ENCODE measurements at regions not wholly inside any gene's neighbourhood (a gene's known extent, or its start where the extent isn't known, plus 50 kb on each side); places are given as distances from the start of the nearest gene placed in this dataset.

DNA sequence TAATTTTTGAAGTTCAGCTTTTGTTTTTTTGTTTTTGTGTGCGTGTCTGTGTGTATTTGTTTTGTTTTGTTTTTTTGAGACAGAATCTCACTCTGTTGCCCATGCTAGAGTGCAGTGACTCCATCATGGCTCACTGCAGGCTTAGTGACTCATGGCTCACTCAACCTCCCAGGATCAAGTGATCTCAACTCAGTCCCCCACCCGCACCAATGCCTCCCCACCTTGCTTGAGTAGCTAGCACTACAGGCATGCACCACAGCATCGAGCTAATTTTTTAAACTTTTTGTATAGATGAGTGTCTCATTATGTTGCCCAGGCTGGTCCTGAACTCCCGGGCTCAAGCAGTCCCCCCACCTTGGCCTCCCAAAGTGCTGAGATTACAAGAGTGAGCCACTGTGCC lies 981.4 kb downstream of the BCL11B start:
- Mint-ChIP-seq H3K9me3 (peaks cover 7% of the 10 kb centered on the region), H3K27me3 (ENCODE audit: low read depth) (no peaks in the 10 kb centered on the region), H3K27ac (no peak overlapping the region), H3K4me1 (ENCODE audit: low read depth) (no peaks in the 10 kb centered on the region), H3K4me3 (ENCODE audit: low read depth) (no peak overlapping the region), H3K36me3 (ENCODE audit: low read depth) (no peaks in the 10 kb centered on the region)
- no peak for DNase-seq (ENCODE audit: low spot score)
- intact Hi-C loops (cut with micrococcal nuclease) = no loop called here

DNA sequence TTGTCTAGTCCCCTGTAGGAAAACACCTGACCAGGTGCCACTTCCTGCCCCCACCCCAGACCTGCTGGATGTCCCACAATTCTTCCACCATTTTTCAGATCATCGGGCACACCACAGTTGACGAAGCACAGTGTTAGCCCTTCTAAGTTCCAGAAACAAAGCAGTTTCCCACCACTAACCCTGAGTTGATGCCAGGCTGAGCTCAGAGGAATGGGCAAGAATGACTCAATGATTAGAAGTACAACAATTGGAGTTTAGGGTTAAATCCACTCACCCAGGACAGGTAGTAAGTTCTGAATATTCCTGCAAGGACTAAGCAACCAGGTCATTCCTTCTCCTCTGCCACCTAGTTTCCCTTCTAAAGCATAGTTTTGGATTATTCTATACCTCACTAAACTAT lies 979.8 kb downstream of the BCL11B start:
- no peak for DNase-seq (ENCODE audit: low spot score)
- H3K27me3 Mint-ChIP-seq (ENCODE audit: low read depth) = no peaks in the 10 kb centered on the region
- intact Hi-C loops (cut with micrococcal nuclease) = no loop called here
- no peak overlapping the region for H3K4me3 Mint-ChIP-seq (ENCODE audit: low read depth)
- no peaks in the 10 kb centered on the region for H3K4me1 Mint-ChIP-seq (ENCODE audit: low read depth)
- no peaks in the 10 kb centered on the region for H3K36me3 Mint-ChIP-seq (ENCODE audit: low read depth)
- H3K9me3 Mint-ChIP-seq = peaks cover 8% of the 10 kb centered on the region
- H3K27ac Mint-ChIP-seq = no peak overlapping the region

DNA sequence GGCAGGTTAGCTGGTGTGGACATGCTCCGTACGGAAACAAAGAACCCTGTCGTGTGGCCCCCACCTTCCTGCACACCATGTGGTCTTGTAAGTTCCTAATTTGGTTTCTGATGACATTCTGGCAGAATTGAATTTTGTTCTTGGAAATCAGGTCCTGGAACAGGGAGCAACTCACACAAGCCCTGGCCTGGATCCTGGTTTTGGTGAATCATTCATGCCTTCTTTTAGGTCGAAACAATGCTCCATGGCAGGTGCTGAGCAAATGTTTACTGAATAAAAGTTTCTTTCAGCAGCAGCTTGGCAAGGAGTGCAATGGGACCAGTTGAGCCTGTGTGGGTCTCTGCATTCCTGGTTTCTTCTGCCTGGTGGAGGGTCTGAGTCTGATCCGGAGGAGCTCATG lies 978.4 kb downstream of the BCL11B start:
- intact Hi-C loops (cut with micrococcal nuclease) = no loop called here
- Mint-ChIP-seq H3K36me3 (ENCODE audit: low read depth) (no peaks in the 10 kb centered on the region), H3K9me3 (peaks cover 6% of the 10 kb centered on the region), H3K4me3 (ENCODE audit: low read depth) (no peak overlapping the region), H3K27me3 (ENCODE audit: low read depth) (no peaks in the 10 kb centered on the region), H3K27ac (no peak overlapping the region), H3K4me1 (ENCODE audit: low read depth) (peaks cover 1% of the 10 kb centered on the region)
- DNase-seq (ENCODE audit: low spot score) = no peak

DNA sequence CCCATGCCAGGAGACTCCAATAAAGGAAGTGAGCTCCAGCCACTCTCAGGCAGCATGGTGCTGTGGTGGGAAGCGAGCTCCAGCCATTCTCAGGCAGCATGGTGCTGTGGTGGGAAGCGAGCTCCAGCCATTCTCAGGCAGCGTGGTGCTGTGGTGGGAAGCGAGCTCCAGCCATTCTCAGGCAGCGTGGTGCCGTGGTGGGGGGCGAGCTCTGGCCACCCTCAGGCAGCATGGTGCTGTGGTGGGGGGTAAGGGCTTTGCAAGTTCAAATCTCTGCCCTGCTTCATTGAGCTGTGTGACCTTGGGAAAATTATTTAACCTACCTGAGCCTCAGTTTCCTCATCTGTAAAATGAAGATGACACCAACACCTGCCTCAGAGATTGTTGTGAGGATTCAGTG lies 975.1 kb downstream of the BCL11B start:
- intact Hi-C loops (cut with micrococcal nuclease) = no loop called here
- H3K36me3 Mint-ChIP-seq (ENCODE audit: low read depth) = no peaks in the 10 kb centered on the region
- no peak overlapping the region for H3K4me3 Mint-ChIP-seq (ENCODE audit: low read depth)
- H3K27ac Mint-ChIP-seq = no peak overlapping the region
- H3K27me3 Mint-ChIP-seq (ENCODE audit: low read depth) = no peaks in the 10 kb centered on the region
- peaks cover 1% of the 10 kb centered on the region for H3K4me1 Mint-ChIP-seq (ENCODE audit: low read depth)
- peaks cover 4% of the 10 kb centered on the region for H3K9me3 Mint-ChIP-seq
- no peak for DNase-seq (ENCODE audit: low spot score)

DNA sequence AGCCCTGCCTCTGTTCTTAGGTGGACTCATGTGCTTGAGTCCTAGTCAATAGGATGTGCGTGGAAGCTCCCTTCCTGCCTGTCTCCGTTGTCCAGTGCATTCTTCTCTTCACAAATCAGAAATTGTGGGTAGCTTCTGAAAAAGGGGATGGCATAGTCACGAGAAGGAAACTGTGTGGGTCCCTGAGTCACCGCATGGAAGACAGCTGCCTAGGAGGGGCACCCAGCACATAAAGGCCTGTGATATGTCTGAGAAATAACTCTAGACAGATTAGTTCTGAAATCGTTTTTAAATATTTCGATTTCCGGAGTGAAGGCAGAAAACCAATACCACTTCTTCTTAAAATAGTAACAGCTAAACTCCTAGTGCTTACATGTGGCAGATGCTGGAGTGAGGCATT lies 974.4 kb downstream of the BCL11B start:
- intact Hi-C loops (cut with micrococcal nuclease) = no loop called here
- Mint-ChIP-seq H3K27me3 (ENCODE audit: low read depth) (no peaks in the 10 kb centered on the region), H3K27ac (no peak overlapping the region), H3K9me3 (peaks cover 4% of the 10 kb centered on the region), H3K4me3 (ENCODE audit: low read depth) (no peak overlapping the region), H3K4me1 (ENCODE audit: low read depth) (peaks cover 1% of the 10 kb centered on the region), H3K36me3 (ENCODE audit: low read depth) (no peaks in the 10 kb centered on the region)
- no peak for DNase-seq (ENCODE audit: low spot score)

DNA sequence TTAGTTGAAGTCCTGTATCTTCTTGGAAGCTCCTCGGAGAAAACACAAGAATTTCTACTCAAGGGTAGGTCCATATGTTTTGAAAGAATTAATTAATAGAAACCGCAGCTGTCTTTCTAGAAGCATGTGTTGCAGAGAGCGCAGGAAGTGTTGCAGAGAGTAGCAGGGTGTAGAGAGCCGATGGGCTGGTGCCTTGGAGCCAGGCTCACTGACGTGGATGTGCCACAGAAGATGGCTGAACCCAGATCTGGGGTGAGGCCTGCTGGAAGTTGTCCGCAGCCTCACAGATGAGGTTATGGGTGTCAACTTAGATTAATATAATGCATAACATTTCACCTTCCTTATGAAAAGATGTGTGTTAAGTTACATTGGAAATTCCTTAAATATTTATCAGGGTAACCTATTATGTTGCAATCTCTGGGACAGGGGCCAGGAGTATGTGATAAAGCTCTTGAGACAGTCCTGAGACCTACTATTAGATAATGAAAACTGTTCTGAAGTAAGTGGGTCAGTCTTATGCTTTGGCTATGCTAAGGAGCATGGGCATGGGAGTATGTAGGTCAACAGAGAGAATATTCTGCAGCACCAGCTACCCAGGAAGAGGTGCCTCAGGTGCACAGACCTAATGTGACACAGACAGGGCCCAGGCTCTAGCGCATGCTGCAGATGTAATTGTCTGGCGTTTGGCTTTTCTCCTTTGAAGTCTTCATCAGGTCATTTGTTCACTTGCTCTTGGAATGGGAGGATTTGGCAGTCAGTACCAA lies 973.3 kb downstream of the BCL11B start:
- intact Hi-C loops (cut with micrococcal nuclease) = no loop called here
- Mint-ChIP-seq H3K4me1 (ENCODE audit: low read depth) (peaks cover 1% of the 10 kb centered on the region), H3K27me3 (ENCODE audit: low read depth) (no peaks in the 10 kb centered on the region), H3K36me3 (ENCODE audit: low read depth) (no peaks in the 10 kb centered on the region), H3K9me3 (peaks cover 4% of the 10 kb centered on the region), H3K4me3 (ENCODE audit: low read depth) (no peak overlapping the region), H3K27ac (no peak overlapping the region)
- no peak for DNase-seq (ENCODE audit: low spot score)

DNA sequence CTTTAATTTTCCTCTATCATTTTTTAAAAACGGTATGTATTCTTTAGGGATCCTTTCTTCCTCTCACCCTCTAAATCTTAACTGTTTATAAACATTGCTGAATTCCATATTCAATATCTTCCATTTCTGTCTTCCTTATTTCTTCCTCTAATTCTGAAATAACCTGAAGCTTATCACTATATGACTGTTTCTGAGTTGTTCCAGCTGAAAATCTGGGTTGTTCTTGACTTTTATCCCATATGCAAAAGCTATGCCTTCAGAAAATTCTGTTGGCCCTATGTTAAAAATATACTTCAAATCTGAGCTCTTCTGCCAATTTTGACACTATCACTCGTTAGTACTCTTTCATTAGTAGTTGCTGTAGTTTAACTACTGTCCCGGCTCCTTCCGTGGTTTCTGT lies 970.3 kb downstream of the BCL11B start:
- H3K36me3 Mint-ChIP-seq (ENCODE audit: low read depth) = no peaks in the 10 kb centered on the region

DNA sequence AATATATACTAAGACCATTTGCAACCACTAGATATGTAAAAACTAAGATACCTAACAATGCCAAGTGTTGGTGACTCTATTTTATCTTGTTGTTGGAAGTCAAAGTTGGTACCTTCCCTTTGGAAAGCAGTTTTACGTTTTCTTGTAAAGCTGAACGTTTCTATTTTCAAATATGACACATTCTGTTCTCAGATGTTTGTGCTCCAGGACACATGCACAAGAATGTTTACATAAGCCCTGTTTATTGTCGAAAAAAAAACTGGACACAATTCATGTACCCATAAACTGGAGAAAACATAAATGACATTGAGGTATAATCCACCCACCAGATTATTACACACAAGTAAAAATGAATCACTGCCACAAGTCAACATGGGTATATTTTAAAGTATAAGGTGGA lies 967.4 kb downstream of the BCL11B start:
- H3K4me3 Mint-ChIP-seq (ENCODE audit: low read depth) = no peak overlapping the region
- DNase-seq (ENCODE audit: low spot score) = no peak
- H3K27me3 Mint-ChIP-seq (ENCODE audit: low read depth) = no peaks in the 10 kb centered on the region
- H3K36me3 Mint-ChIP-seq (ENCODE audit: low read depth) = no peaks in the 10 kb centered on the region
- no peaks in the 10 kb centered on the region for H3K4me1 Mint-ChIP-seq (ENCODE audit: low read depth)
- no peak overlapping the region for H3K27ac Mint-ChIP-seq
- H3K9me3 Mint-ChIP-seq = no peaks in the 10 kb centered on the region
- intact Hi-C loops (cut with micrococcal nuclease) = no loop called here

More for the DNA sequence above, 970.3 kb downstream of the BCL11B start:
- H3K4me3 Mint-ChIP-seq (ENCODE audit: low read depth) = no peak overlapping the region
- H3K4me1 Mint-ChIP-seq (ENCODE audit: low read depth) = peaks cover 1% of the 10 kb centered on the region
- intact Hi-C loops (cut with micrococcal nuclease) = no loop called here
- no peaks in the 10 kb centered on the region for H3K9me3 Mint-ChIP-seq
- DNase-seq (ENCODE audit: low spot score) = no peak
- H3K27ac Mint-ChIP-seq = no peak overlapping the region
- H3K27me3 Mint-ChIP-seq (ENCODE audit: low read depth) = no peaks in the 10 kb centered on the region

DNA sequence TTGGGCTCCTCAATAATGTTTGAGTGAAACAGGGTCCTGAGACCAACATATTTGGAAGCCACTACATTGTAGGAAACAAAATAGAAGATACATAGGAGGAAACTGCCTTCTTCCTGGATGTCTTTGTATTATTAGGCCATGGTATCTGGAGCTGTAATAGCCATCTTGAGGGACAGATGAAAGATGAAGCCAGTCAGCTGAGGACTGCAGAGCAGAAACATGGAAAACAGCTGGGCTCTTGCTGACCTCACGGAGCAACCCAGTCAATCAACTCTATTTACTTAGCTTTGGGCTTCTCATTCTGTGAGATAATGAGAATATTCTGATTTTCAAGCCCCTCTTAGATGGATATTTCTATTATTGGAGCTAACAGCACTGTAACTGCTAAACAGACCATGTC lies 962.4 kb downstream of the BCL11B start:
- Mint-ChIP-seq H3K36me3 (ENCODE audit: low read depth) (no peaks in the 10 kb centered on the region), H3K27me3 (ENCODE audit: low read depth) (no peaks in the 10 kb centered on the region), H3K9me3 (peaks cover 6% of the 10 kb centered on the region), H3K4me1 (ENCODE audit: low read depth) (no peaks in the 10 kb centered on the region), H3K27ac (no peak overlapping the region), H3K4me3 (ENCODE audit: low read depth) (no peak overlapping the region)
- DNase-seq (ENCODE audit: low spot score) = no peak
- intact Hi-C loops (cut with micrococcal nuclease) = no loop called here

DNA sequence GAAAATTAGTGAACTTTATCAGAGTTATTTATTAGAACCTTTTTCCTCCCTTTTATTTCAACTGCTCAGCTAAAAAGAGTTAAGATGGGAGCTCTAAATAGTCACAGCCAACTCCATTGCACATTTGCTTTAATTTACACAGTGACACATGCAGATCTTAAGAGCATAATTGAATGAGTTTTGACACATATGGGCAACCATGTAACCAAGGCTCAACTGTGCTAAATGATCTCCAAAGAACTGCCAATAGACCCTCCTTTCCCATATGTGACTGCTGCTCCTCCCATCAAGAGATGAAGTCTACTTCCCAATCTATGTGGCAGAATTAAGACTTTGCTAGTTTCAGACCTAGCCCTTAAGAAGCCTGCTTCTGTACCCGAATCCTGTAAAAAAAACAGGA lies 960.0 kb downstream of the BCL11B start:
- H3K9me3 Mint-ChIP-seq = peaks cover 9% of the 10 kb centered on the region
- no peak overlapping the region for H3K27ac Mint-ChIP-seq
- no peaks in the 10 kb centered on the region for H3K27me3 Mint-ChIP-seq (ENCODE audit: low read depth)
- intact Hi-C loops (cut with micrococcal nuclease) = no loop called here
- H3K36me3 Mint-ChIP-seq (ENCODE audit: low read depth) = no peaks in the 10 kb centered on the region
- no peaks in the 10 kb centered on the region for H3K4me1 Mint-ChIP-seq (ENCODE audit: low read depth)
- H3K4me3 Mint-ChIP-seq (ENCODE audit: low read depth) = no peak overlapping the region
- no peak for DNase-seq (ENCODE audit: low spot score)

DNA sequence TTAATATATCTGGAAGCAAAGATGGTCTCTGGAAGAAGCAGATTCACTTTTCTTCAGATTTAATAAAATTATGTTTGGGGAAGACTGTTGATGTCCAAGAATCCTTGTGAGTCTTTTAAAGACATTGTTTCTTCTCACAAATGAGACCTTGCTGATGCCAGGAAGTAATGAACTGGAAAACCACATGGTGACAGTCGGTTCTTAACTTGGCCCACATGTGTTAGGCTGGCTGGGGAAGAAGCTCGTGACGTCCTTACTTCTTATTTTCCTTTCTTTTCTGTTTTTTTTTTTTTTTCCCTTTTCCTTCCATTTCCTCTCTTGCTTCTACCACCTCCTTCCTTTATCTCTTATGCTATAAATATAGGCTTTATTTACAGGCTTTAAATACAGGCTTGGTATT lies 950.2 kb downstream of the BCL11B start:
- Mint-ChIP-seq H3K9me3 (peaks cover 28% of the 10 kb centered on the region), H3K4me1 (ENCODE audit: low read depth) (no peaks in the 10 kb centered on the region), H3K36me3 (ENCODE audit: low read depth) (no peaks in the 10 kb centered on the region), H3K27ac (no peak overlapping the region), H3K4me3 (ENCODE audit: low read depth) (no peak overlapping the region), H3K27me3 (ENCODE audit: low read depth) (no peaks in the 10 kb centered on the region)
- DNase-seq (ENCODE audit: low spot score) = no peak
- intact Hi-C loops (cut with micrococcal nuclease) = no loop called here

DNA sequence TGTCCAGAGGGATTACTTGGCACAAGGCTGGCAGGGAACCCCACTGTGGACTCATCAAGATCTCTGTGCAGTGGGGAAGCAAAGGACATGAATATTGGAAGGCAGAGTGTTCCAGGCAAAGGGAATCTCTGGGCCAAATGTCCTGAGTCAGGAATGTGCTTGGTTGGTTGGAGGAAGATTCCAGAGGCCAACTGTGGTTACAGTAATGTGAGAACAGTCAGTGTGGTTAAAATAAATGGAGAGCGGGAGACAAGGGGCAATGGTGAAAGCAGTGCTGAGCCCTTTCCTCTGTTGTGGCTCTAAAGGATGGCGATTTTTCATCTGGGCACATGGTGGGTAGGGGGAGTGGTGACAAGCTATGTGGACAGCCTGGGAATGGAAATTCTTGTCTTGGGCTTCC lies 948.2 kb downstream of the BCL11B start:
- no peak for DNase-seq (ENCODE audit: low spot score)
- H3K4me3 Mint-ChIP-seq (ENCODE audit: low read depth) = no peak overlapping the region
- H3K27me3 Mint-ChIP-seq (ENCODE audit: low read depth) = no peaks in the 10 kb centered on the region
- no peaks in the 10 kb centered on the region for H3K36me3 Mint-ChIP-seq (ENCODE audit: low read depth)
- H3K4me1 Mint-ChIP-seq (ENCODE audit: low read depth) = no peaks in the 10 kb centered on the region
- no peak overlapping the region for H3K27ac Mint-ChIP-seq
- H3K9me3 Mint-ChIP-seq = peaks cover 24% of the 10 kb centered on the region
- intact Hi-C loops (cut with micrococcal nuclease) = no loop called here

DNA sequence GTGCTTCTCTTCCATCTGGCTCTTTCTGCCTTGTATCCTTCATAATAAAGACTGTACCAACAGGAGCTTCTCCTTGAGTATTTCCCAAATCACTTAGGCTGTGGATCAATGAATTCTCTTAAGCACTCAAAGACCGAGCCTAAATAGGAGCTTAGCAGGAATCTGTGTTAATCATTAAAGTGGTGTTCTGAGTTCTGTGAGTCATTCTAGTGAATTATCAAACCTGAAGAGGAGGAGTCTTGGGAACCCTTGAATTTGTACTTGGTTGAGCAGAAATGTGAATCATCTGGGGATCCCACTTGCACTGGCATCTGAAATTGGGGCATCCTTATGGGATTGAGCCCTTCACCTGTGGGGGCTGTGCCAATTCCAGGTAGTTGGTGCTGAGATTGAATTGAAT lies 946.2 kb downstream of the BCL11B start:
- H3K9me3 Mint-ChIP-seq = peaks cover 14% of the 10 kb centered on the region
- no peak overlapping the region for H3K4me3 Mint-ChIP-seq (ENCODE audit: low read depth)
- no peaks in the 10 kb centered on the region for H3K36me3 Mint-ChIP-seq (ENCODE audit: low read depth)
- no peaks in the 10 kb centered on the region for H3K4me1 Mint-ChIP-seq (ENCODE audit: low read depth)
- no peak overlapping the region for H3K27ac Mint-ChIP-seq
- H3K27me3 Mint-ChIP-seq (ENCODE audit: low read depth) = no peaks in the 10 kb centered on the region
- no peak for DNase-seq (ENCODE audit: low spot score)
- intact Hi-C loops (cut with micrococcal nuclease) = no loop called here

DNA sequence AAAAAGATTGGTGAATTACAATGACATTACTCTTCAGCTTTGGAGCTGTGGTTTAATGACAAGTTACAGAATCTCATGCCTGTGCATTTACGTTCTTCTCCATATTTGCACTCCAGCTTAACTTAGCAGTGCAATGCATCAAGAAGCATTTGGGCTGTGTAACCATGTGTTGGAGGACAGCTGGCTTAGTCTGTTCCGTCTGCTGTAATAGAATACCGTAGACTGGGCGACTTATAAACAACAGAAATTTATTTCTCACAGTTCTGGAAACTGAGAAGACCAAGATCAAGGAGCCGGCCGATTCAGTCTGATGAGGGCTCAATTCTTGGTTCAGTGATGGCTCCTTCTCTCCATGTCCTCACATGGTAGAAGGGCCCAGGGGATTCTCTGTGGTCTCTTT lies 943.5 kb downstream of the BCL11B start:
- intact Hi-C loops (cut with micrococcal nuclease) = no loop called here
- no peaks in the 10 kb centered on the region for H3K4me1 Mint-ChIP-seq (ENCODE audit: low read depth)
- H3K9me3 Mint-ChIP-seq = peaks cover 20% of the 10 kb centered on the region
- no peak for DNase-seq (ENCODE audit: low spot score)
- H3K27me3 Mint-ChIP-seq (ENCODE audit: low read depth) = peaks cover 6% of the 10 kb centered on the region
- no peaks in the 10 kb centered on the region for H3K36me3 Mint-ChIP-seq (ENCODE audit: low read depth)
- no peak overlapping the region for H3K4me3 Mint-ChIP-seq (ENCODE audit: low read depth)
- no peak overlapping the region for H3K27ac Mint-ChIP-seq
